HG03520 (cell line): ENCODE measurements at regions not wholly inside any gene's neighbourhood (a gene's known extent, or its start where the extent isn't known, plus 50 kb on each side); places are given as distances from the start of the nearest gene placed in this dataset.

Experiments
- ATAC-seq: cut with Tn5 transposase; IDR thresholded peaks from one replicate; pipeline ENCODE4 v1.9.1; 2021; ENCODE audit warnings: mild to moderate bottlenecking, moderate library complexity; ENCODE audit not compliant: unreplicated experiment

DNA sequence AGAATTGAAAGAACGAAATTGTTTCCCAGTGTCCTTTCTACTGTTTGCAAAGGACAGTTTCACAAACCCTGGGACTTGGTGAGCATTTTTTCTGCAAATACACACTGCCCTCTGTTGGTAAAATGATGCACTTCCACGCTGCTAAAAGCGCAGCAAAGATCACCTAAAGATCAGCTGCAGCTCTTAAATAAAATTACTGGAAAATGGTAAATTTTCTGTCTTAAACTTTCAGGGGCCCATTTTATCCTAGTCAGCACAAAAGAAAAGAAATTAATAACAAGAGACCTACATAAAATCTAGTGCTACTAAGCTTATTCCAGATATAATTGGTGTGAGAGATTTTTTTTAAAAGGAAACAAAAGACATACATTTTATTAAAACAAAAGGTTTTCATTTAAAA lies 566.0 kb downstream of the CAAP1 start:
- ATAC-seq: no peak

DNA sequence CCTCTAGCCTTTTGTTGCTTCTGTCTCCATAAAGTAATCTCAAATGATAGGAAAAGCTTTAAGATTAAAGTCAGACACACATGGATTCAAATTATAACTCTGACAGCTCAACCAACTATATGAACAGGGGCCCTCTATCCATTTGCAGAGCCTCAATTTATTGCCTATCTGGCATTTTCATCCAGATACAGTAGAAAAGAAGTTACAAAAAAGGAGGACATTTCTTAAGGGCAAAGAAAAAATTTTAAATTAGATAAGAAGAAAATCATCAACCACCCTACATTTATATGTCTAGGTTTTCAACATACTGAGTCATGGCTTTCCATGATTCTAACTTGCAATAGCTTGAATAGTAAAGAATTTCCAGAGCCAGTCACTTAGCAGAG lies 567.2 kb downstream of the CAAP1 start:
- ATAC-seq: no peak

DNA sequence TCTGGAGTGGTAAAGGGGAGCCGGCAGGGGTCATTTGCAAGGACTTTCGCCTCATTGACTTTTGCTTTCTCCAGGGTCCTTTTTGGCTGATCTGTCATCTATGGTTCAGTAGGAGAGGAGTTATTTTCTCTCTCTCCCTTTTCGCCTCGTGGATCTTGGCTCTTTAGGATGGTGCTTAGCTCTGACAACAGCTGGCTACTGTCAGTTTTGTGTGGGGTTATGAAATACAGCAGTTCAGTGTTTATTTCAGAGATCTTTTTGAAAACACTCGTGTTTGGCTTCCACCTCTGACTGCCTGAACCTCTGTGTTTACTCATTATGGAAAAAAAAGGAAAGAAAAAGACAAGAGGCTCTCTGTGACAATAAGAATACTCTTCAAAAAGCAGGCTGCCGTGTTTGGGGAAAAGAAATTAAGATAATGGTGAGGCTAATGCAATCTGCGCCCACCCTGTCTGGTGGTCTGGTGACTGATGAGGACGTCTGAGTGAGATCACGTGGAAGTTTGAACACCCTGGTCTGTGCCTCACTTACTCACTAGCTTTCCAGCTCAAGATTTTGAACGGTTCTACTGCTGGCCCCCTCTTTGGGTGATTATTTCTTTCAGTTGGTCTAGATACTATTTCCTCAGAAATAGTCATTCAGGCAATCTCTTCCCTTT lies 567.7 kb downstream of the CAAP1 start:
- ATAC-seq: no peak

DNA sequence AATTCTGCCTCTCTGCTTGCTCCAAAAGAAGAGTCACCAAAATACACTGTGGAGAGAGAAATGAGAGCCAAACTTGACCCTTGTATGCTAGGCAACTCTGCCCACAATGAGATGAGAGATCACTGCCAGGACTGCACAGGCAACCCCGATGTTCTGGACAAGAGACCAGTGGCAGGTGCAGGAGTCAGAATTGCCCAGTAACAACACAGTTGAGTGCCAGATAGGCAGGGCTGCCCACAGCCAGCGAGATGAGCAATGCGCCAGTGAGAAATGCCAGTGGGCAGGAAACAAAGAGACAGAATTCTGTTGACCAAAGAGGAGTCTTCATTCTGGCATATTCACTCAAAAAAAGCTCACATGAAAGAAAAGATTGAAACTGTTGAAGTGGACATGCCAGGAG lies 570.7 kb downstream of the CAAP1 start:
- no peak for ATAC-seq

DNA sequence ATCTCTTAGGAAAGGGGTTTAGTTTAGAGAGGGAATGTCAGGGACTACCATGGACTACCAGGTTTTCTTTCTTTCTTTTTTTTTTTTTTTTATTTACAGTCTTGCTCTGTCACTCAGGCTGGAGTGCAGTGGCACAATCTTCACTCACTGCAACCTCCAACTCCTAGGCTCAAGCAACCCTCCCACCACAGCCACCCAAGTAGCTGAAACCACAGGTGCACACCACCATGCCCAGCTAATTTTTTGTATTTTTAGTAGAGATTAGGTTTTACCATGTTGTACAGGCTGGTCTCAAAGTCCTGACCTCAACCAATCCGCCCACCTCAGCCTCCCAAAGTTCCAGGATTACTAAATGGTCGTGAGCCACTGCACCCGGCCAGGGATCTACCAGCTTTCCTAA lies 572.7 kb downstream of the CAAP1 start:
- ATAC-seq: no peak

DNA sequence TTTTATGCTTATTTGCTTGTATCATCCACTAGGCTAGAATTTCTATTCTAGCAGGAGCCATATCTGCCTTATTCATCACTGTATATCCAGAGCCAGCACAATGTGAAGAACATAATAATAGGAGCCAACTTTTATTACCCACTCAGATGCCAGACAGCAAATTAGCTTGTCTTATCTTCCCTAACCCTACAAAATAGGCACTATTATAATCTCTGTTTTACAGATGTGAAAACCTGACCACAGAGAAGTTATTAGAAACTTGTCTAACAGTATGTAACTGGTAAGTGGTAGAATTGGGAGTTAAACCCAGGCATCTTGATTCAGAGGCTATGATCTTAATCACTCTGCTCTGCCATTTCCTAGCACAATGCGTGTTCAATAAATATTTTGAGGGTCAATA lies 579.5 kb downstream of the CAAP1 start:
- no peak for ATAC-seq

DNA sequence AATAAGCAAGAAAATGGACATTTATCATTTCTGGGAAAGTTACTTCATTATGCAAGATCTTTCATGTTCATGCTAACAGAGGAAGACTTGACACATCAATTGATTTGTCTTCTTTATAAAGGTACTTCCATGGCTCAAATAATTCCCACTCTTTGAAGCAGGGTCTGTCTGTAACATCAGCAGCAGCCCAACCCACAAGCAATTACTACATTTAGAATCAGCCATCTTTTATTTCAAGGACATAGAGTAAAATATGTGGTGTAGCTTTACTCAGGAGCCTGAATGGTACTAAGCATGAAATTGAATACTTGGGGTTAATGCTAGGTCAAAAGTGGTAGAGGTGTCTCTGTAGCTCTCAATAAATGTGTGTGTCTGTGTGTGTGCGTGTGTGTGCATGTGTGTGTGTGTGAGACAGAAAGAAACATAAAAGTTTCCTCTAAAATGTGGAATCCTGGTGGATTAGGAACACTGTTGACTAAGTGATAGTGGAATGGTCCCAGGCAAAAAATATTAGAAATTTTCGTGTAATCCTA lies 581.1 kb downstream of the CAAP1 start:
- no peak for ATAC-seq

DNA sequence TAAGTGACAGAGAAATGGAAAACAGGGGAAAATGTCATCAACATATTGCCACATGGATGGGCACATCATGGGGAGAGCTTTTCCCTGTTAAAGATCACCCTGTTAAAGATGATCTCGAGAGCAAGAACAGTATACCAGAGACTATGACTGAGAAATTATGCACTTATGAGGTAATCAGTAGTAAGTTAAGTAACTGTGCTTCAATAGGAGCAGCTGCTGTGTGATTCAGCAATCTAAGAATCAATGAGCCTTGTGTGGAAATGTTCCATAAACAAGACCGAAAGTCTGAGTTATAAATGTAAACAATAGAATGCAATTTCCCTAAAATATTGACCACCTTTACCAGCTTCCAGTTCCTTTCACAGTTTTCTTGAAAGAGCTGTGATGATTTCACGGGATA lies 582.3 kb downstream of the CAAP1 start:
- ATAC-seq: no peak

DNA sequence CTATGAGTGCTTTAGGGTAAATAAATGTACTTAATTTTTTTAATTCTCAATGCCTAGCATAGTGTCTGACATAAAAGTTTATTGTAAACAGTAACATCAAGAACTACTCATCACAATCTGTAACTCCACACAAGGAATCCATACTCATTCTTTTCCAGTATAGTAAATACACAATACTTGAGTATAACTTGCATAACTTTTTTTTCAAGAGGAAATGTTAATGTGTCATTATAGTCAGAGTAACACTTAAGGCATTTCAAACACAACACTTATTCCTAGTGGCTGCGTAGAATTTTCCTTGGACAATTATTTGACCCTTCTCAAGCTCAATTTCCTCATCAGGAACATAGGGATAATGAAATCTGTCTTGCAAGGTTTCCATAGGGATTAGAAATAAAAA lies 584.3 kb downstream of the CAAP1 start:
- no peak for ATAC-seq

DNA sequence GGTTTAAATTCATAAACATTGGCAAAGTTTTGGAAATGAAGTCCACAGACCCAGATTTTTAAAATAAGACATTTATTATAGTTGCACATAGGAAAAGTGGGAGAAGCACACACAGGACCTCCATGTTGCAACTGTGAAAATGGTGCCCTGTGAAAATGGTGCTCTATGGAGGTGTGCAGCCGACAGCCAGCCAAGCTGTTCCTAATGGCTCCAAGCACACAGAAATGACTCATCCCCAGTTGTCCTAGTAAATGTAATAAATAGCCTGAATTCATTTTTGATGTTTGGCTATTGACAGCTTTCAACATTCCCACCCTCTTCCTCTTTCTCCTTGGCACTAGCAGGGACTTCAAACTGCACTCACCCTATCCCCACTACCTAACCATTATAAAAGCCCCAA lies 590.9 kb downstream of the CAAP1 start:
- ATAC-seq: no peak

DNA sequence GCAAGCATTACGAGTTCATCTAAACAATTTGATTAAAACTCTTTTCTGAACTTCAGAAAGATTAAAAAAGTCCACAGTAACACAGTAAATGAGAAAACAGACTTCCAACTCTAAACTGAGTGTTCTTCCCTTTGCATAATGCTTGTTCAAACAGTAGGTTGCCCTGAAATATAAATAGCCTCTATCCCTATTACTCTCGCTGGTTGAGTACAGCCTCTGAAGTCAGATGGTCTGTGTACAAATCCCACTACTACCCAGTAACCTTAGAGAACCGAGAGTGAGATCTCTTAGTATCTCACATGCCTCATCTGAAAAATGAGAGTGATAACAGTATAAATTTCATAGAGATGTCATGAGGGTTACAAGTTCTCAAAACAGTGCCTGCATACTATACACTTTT lies 591.6 kb downstream of the CAAP1 start:
- ATAC-seq: no peak

DNA sequence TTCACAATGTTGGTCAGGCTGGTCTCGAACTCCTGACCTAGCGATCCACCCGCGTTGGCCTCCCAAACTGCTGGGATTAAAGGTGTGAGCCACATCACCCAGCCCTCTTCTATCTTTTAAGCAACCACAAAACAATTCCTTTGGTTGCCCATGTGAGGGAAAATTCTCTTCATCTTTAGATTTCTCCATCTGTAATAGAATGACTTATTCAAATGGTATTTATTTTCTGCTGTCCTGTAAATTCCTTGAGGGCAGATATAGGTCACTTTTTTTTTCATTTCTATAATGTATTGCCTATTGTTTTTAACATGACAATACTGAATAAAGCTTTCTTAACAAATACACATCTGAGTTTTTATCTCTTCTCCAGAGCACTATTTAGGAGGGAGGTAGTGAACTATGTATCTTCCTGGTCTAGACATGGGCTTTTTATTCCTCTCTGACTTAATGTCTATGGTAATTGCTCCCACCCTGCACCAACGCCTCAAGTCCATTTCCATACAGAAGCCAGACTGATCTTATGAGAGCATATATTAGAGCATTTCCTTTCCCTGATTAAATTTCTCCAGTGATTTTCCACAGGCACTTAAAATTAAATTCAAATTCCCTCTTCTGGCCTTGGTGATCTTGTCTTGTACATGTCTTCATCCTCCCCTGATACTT lies 595.6 kb downstream of the CAAP1 start:
- ATAC-seq: no peak

DNA sequence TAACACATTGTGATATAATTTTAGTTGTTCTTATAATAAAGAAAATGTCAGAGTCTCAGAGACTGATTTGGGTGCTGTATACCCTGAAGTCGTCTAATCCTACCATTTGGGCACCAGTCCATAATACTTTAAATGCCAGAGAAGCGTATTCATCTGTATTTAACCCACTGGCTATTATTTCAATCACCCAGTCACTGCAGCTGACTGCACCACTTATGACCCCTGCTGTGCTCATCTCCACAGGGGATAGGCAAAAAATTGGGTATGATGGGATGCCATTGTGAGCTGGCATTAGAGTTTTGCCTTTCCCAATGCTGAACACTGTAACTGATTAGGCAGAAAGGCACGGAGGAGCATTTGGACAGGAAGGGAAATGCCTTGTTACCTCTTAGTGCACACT lies 599.7 kb downstream of the CAAP1 start:
- no peak for ATAC-seq

DNA sequence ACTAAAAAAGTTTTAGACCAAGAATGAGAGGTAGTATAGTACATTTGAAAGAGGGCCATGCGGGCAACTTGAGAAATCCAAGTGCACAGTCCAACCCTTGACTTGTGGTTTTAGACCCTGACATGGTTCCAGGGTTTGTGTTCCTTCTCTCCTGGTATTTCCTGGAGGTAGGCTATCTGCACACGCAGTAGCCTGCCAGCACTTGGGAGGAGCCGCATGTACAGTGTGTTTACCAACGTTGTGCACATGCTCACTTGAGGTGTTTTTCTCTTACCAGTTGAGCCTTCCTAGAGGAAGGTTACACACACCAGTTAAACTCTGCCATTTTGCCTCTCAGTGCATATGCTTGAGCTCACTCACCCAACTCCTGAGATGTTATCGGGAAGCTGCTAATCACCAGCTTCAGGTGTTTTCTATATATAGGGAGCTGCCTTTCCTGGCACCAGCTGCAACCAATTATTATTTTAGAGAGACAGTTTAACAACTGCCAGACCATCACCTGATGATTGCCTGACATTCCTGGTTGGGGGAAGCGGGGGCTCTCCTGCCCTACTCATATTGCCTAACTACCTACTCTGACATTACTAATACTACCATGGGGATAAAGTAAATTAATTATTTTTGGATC lies 593.4 kb upstream of the TUSC1 start:
- ATAC-seq: no peak

DNA sequence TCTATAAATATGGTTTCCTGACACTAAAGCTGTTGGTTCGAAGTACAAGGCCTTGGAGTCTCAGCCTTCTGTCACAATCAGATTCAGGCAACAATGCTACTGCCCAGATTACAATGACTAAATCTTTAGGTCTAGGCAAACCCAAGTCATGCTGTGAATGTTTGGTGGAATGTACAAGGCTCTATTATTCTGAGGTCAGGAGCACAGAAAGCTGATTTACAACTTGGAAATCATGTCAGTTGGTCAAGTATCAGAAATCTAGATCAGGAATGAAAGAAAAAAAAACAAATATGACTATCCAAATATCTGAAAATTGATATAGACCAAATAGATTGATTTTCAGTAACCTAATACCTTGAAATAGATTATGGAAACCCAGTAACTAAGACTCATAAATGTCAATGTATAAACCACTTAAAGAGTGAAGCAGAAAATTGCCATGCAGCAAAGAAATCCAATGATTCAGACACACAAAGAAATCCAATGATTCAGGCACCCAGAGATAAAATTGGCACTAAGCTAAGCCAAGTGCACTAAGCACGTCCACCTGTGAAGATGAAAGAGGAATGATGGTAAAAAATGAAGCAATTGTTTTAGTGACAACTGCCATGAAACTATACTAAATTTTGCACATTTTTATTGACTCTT lies 588.0 kb upstream of the TUSC1 start:
- ATAC-seq: no peak

DNA sequence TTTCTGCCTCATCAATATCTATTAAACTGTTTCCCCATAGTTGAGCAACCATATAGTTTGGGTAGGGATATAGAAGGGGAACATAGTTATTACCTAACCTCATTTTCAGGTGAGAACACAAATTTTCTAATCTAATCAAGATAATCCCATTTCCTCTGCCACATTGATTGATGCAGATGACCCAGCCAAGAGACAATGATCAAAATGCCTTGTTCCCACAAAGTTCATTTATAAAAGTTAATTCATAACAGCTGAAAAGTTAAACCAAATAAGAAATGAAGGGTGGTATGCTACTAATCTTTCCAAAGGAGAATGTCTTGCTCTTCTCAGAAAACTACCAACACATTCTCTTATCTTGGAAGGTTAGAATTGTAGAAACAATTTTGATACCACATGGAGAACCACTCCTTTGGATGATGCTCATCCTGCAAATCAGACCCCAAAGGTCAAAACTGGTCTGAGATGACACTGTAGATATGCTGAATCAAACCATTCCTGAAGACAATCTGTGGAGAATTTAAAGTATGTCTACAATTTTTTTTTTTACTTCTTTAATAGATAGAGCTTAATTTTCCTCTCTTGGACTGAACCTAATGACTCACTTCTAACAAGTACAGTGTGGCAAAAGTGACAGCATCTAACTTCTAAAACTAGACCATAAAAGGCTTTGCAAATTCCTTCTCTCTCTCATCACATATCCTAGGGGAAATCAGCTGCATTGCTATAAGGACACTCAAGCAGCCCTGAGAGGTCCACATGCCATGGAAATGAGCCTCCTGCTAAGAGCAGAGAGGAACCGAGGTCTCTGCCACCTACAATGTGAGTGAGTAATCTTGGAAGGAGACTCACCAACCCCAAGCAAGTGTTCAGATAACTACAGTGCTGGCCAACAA lies 586.7 kb upstream of the TUSC1 start:
- ATAC-seq: no peak

DNA sequence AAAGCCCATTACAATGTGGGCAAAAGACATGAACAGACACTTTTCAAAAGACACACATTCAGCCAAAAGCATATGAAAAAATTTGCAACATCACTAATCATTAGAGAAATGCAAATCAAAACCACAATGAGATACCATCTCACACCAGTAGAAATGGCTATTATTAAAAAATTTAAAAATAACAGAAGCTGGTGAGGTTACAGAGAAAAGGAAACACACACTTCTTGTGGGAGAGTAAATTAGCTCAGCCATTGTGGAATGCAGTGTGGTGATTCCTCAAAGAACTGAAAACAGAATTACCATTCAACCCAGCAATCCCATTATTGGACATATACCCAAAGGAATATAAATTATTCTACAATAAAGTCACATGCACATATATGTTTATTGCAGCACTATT lies 585.2 kb upstream of the TUSC1 start:
- no peak for ATAC-seq

DNA sequence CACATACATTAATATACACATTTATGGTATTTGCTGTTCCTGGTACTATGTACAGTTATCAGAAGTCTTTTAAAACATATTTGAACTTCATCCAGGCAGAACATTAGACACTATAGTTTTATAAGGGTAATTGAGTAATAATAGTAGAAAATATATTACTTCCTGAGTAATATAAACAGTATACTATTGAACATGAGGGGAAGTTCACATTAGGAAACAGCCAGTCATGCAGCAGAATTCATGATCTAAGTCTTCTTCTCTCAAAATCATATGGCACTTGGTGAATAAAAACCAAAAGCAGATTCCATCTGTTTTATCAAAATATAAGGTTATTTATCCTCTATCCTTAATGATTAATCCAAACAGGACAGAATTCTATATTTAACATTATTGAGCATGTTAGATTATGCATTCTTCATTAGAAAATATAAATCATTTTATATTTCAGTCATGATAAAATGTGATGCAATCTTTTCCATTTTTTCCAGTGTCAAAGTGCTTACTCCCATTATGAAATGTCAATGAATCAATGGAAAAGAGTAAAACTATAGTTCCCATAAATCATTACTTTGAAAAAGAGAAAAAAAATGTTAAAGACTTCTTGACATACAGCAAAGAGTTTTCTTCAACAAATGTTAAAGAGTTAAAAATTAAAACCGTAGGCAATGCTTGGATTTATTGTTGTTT lies 584.3 kb upstream of the TUSC1 start:
- no peak for ATAC-seq

DNA sequence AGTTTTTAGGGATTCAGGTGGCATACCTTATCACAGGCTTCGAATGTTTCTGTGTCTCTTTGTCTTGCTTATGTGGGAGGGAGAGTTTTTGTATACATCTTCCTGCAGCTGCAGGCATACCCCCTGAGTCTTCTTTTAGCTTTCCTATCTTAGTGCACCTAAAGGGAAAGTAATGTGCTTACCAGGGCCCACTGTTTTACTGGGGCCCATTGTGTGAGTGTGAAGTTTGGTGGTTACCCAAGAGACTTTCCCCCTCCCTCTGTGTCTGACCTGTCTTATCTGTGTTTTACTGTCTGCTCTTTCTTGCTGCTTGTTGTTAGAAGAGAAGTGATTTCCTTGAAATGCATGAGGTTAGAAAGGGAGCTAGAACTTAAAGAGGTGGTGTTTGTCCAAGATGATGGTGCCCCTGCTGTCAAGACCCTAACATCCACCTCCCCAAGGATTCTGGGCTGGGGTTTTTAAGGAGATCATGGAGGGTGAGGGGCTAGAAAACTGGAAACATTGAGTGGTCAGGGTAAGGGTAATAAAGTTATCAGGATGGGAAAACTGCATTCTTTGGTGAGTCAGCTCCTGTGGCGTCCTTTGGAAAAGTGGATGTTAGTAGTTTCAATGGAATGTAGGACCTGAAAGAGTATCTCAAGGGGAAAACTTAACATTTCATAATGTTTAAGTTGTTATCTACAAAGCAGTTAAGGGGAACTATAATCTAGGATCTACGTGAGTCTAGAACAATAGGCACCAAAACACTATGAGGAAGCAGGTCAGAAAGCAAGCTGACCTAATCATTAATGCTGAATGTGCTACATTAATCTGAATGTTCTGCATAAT lies 583.5 kb upstream of the TUSC1 start:
- ATAC-seq: no peak
